Left lung (tissue), 4 donors: ENCODE measurements at regions not wholly inside any gene's neighbourhood (a gene's known extent, or its start where the extent isn't known, plus 50 kb on each side); places are given as distances from the start of the nearest gene placed in this dataset.

Experiments
- ATAC-seq: fragments of 200-7000 bp; cut with Tn5 transposase; one replicate; pipeline ENCODE4 v1.9.1; 2020; ENCODE audit warnings: moderate library complexity
- DNase-seq, 4 donors: peaks; one replicate each; pipeline ENCODE4 v3.0.0-alpha.2; 2013 to 2020
- H3K27ac ChIP-seq, 2 donors: fragments of 200-600 bp; sonication (generic) in 1 of 2; one replicate each; pipeline versions ENCODE4 v1.5.0 to v1.8.0; 2020 to 2021
- H3K27me3 ChIP-seq, 2 donors: fragments of 200-600 bp; sonication (generic) in 1 of 2; one replicate each; pipeline versions ENCODE4 v1.5.0 to v1.8.0; 2020 to 2021
- H3K36me3 ChIP-seq, 2 donors: fragments of 200-600 bp; sonication (generic) in 1 of 2; one replicate each; pipeline versions ENCODE4 v1.5.0 to v1.8.0; 2020 to 2021
- H3K4me1 ChIP-seq, 2 donors: fragments of 200-600 bp; one replicate each; pipeline ENCODE4 v1.8.0; 2021
- H3K4me3 ChIP-seq, 2 donors: fragments of 200-600 bp; sonication (generic) in 1 of 2; one replicate each; pipeline versions ENCODE4 v1.5.0 to v1.8.0; 2020 to 2021; ENCODE audit warnings: mild to moderate bottlenecking in 1 of 2
- H3K9me3 ChIP-seq, 2 donors: fragments of 200-600 bp; sonication (generic) in 1 of 2; one replicate each; pipeline versions ENCODE4 v1.5.0 to v1.8.0; 2020 to 2021
- CTCF ChIP-seq, 2 donors: fragments of 200-600 bp; sonication (generic) in 1 of 2; IDR thresholded peaks; one replicate each; pipeline versions ENCODE4 v1.5.0 to v1.8.0; 2021; ENCODE audit warnings: antibody characterized with exemption in 2 of 2
- intact Hi-C, 2 donors: fragments of 100-400 bp; cut with DNase I; formaldehyde crosslinking; loops; one replicate each; pipeline versions ENCODE4 v1.11.2 to v1.14.2; 2022
- donor health status: DM: no; HTN: yes; CAD: no.
- donor health status: DM: no; HTN: no; CAD: no.

- no peak for ATAC-seq
Measured at GRCh38 chr18:7395566-7395965, 164.7 kb downstream of the LRRC30 start.

GRCh38 chr18:7413906-7414305 is 153.2 kb upstream of the PTPRM start:
- H3K4me3 ChIP-seq: no peak overlapping the region
- H3K36me3 ChIP-seq: no peaks in the 10 kb centered on the region
- H3K4me1 ChIP-seq: peaks cover 0 to 8% of the 10 kb centered on the region in 2 donors
- H3K9me3 ChIP-seq: no peaks in the 10 kb centered on the region
- ATAC-seq (no peak), DNase-seq (no peak)
- H3K27ac ChIP-seq: no peak overlapping the region
- intact Hi-C loops: no loop called here
- TF ChIP-seq CTCF (IDR thresholded peaks at IDR 0.05): no peak
- H3K27me3 ChIP-seq: no peaks in the 10 kb centered on the region

More at GRCh38 chr18:7395566-7395965, 164.7 kb downstream of the LRRC30 start:
- H3K36me3 ChIP-seq: no peaks in the 10 kb centered on the region
- no peaks in the 10 kb centered on the region for H3K9me3 ChIP-seq
- H3K27me3 ChIP-seq: no peaks in the 10 kb centered on the region
- H3K27ac ChIP-seq: no peak overlapping the region
- intact Hi-C loops: no loop called here
- DNase-seq: no peak
- no peak overlapping the region for H3K4me3 ChIP-seq
- H3K4me1 ChIP-seq: no peaks in the 10 kb centered on the region
- TF ChIP-seq CTCF (IDR thresholded peaks at IDR 0.05): no peak

- H3K36me3 ChIP-seq: no peaks in the 10 kb centered on the region
- no peaks in the 10 kb centered on the region for H3K9me3 ChIP-seq
- intact Hi-C loops: no loop called here
- DNase-seq (no peak), ATAC-seq (peak; percentile 34)
- no peaks in the 10 kb centered on the region for H3K27me3 ChIP-seq
- H3K27ac ChIP-seq: peak overlapping the region in 1 of 2 donors; percentile 33
- peaks cover 0 to 8% of the 10 kb centered on the region in 2 donors for H3K4me1 ChIP-seq
- TF ChIP-seq CTCF (IDR thresholded peaks at IDR 0.05): no peak
- H3K4me3 ChIP-seq: no peak overlapping the region
Measured at GRCh38 chr18:7414459-7414858, 152.7 kb upstream of the PTPRM start.

- ATAC-seq (no peak), DNase-seq (no peak)
- Histone ChIP-seq H3K4me3 (no peak overlapping the region), H3K4me1 (peaks cover 0 to 8% of the 10 kb centered on the region in 2 donors), H3K27me3 (no peaks in the 10 kb centered on the region), H3K9me3 (no peaks in the 10 kb centered on the region), H3K36me3 (no peaks in the 10 kb centered on the region), H3K27ac (peak overlapping the region in 1 of 2 donors; percentile 33)
- intact Hi-C loops: no loop called here
- TF ChIP-seq CTCF (IDR thresholded peaks at IDR 0.05): no peak
Measured at GRCh38 chr18:7415081-7415894, 151.8 kb upstream of the PTPRM start.

GRCh38 chr18:7417727-7418126 is 149.4 kb upstream of the PTPRM start:
- H3K27ac ChIP-seq: no peak overlapping the region
- no peak for TF ChIP-seq CTCF (IDR thresholded peaks at IDR 0.05)
- ATAC-seq: peak; percentile 22

More at GRCh38 chr18:7417727-7418126, 149.4 kb upstream of the PTPRM start:
- Histone ChIP-seq H3K4me3 (no peak overlapping the region), H3K9me3 (no peaks in the 10 kb centered on the region), H3K36me3 (no peaks in the 10 kb centered on the region), H3K27me3 (no peaks in the 10 kb centered on the region), H3K4me1 (peaks cover 0 to 8% of the 10 kb centered on the region in 2 donors)
- intact Hi-C loops: no loop called here
- no peak for DNase-seq
